ENCODE measurements at regions not wholly inside any gene's neighbourhood (a gene's known extent, or its start where the extent isn't known, plus 50 kb on each side); places are given as distances from the start of the nearest gene placed in this dataset.

DNA sequence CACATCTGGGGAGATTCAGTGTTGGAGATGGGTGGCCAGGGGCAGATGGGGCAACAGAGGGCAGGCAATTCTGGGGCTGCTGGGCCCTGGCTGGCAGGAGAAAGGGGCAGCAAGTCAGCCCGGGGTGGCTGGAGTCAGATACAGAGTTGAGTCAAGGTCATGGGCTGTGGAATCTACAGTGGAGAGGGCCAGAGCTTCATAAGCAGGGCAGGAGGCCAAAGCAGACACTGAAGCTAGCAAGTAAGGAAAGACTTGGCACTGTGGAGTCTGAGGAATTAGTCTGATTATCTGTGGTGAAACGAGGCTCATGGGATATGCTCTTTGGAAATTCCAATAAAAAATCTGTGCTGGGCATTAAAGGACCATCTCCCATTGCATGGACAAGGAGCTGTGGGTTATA is 95.5 kb downstream of the TMX1 start:
- H3K27me3 Mint-ChIP-seq (ENCODE audit: low read depth), result no peaks in the 10 kb centered on the region
- DNase-seq (ENCODE audit: low read depth, low spot score), result no peak
- TF ChIP-seq, protein P1, sequence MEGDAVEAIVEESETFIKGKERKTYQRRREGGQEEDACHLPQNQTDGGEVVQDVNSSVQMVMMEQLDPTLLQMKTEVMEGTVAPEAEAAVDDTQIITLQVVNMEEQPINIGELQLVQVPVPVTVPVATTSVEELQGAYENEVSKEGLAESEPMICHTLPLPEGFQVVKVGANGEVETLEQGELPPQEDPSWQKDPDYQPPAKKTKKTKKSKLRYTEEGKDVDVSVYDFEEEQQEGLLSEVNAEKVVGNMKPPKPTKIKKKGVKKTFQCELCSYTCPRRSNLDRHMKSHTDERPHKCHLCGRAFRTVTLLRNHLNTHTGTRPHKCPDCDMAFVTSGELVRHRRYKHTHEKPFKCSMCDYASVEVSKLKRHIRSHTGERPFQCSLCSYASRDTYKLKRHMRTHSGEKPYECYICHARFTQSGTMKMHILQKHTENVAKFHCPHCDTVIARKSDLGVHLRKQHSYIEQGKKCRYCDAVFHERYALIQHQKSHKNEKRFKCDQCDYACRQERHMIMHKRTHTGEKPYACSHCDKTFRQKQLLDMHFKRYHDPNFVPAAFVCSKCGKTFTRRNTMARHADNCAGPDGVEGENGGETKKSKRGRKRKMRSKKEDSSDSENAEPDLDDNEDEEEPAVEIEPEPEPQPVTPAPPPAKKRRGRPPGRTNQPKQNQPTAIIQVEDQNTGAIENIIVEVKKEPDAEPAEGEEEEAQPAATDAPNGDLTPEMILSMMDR (conservative IDR thresholded peaks at IDR 0.05), result no peak

DNA sequence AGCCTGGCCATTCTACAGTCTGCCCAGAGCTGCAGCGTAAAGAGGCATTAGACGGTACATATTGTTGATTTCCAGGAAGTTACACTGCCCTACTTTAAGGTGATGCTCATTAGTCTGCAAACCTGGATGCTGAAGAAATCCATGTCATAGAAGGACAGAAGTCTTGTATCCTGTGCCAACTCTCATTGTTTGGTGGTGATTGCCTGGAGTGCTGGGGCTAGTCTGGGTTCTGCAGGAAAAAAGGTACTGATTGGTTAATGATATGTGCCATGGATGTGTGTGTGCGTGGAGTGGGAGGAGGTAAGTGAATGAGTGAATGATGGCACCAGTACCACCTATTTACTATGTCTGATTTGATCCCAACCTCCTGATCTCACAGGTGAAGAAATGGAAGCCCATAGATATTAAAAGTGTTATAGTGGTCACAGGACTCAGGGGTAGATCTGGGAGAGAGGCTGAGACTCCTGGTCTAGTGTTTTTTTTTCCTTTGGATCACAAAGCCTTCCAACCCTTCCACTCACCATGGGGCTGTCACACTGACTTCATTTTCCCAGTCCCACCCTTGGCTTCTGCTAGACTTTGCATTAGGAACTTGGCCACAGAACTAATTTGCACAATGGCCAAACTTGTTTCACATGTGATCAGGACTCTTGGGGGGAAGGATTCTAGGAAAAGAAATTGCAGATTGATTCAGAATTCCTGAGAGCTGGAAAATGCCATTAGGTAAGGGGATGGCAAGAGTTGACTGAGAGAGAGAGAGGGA is 96.1 kb downstream of the TMX1 start:
- DNase-seq (ENCODE audit: low read depth, low spot score), result no peak
- no peaks in the 10 kb centered on the region for H3K36me3 Mint-ChIP-seq (ENCODE audit: low read depth)
- no peak overlapping the region for H3K4me3 Mint-ChIP-seq
- H3K9me3 Mint-ChIP-seq, result peaks cover 6% of the 10 kb centered on the region
- no peak overlapping the region for H3K27ac Mint-ChIP-seq (ENCODE audit: unreplicated experiment)
- no peaks in the 10 kb centered on the region for H3K27me3 Mint-ChIP-seq (ENCODE audit: low read depth)
- peaks cover 5% of the 10 kb centered on the region for H3K4me1 Mint-ChIP-seq
- TF ChIP-seq, protein P1 (conservative IDR thresholded peaks at IDR 0.05), result no peak

More for the DNA sequence above, 95.5 kb downstream of the TMX1 start:
- peaks cover 5% of the 10 kb centered on the region for H3K4me1 Mint-ChIP-seq
- H3K4me3 Mint-ChIP-seq, result no peak overlapping the region
- H3K27ac Mint-ChIP-seq (ENCODE audit: unreplicated experiment), result no peak overlapping the region
- peaks cover 4% of the 10 kb centered on the region for H3K9me3 Mint-ChIP-seq
- H3K36me3 Mint-ChIP-seq (ENCODE audit: low read depth), result no peaks in the 10 kb centered on the region

DNA sequence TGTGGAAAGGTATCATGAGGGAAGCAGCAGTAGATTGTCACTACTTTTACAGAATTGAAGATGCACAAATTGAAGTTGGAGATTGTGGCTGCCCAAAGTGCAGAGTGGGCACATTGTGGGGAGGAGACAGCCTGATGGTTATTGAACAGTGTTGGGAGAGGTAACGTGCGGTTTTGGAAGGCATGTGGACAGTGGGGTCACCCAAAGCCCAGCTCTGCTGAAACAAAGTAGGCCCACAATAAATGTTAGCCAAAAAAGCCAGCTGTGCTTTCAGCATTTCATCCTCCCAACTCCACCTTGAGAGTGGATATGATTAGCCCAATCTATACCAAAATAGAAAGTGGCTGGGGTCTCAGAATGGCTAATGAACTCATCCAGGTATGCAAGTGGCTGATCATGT is 96.7 kb downstream of the TMX1 start:
- H3K9me3 Mint-ChIP-seq, result peaks cover 6% of the 10 kb centered on the region
- TF ChIP-seq, protein P1 (conservative IDR thresholded peaks at IDR 0.05), result no peak
- H3K4me3 Mint-ChIP-seq, result no peak overlapping the region
- H3K27me3 Mint-ChIP-seq (ENCODE audit: low read depth), result no peaks in the 10 kb centered on the region
- DNase-seq (ENCODE audit: low read depth, low spot score), result no peak
- no peaks in the 10 kb centered on the region for H3K36me3 Mint-ChIP-seq (ENCODE audit: low read depth)
- H3K4me1 Mint-ChIP-seq, result peaks cover 3% of the 10 kb centered on the region
- no peak overlapping the region for H3K27ac Mint-ChIP-seq (ENCODE audit: unreplicated experiment)

DNA sequence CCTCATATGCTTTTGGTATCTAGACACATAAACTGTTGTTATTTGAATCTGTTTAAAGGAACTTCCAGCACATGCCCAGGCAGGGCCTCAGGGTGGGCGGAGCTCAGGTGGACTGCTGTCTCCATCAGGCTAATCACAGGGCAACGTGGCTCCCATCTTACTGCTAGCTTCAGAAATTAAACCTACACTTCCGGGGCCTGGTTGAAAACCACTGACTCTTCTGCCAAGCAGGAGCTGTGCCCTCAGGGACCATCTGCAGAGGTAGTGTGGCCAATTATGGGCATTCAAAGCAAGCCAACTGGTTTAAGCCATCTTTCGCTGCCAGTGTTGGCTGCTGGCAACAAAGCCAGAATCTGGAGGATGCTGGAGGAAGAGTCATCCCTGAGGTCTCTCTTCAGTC is 97.5 kb downstream of the TMX1 start:
- Mint-ChIP-seq H3K27me3 (ENCODE audit: low read depth) (no peaks in the 10 kb centered on the region), H3K4me1 (no peaks in the 10 kb centered on the region), H3K4me3 (no peak overlapping the region), H3K36me3 (ENCODE audit: low read depth) (no peaks in the 10 kb centered on the region), H3K27ac (ENCODE audit: unreplicated experiment) (no peak overlapping the region), H3K9me3 (peaks cover 6% of the 10 kb centered on the region)
- no peak for DNase-seq (ENCODE audit: low read depth, low spot score)
- TF ChIP-seq, protein P1 (conservative IDR thresholded peaks at IDR 0.05), result no peak

DNA sequence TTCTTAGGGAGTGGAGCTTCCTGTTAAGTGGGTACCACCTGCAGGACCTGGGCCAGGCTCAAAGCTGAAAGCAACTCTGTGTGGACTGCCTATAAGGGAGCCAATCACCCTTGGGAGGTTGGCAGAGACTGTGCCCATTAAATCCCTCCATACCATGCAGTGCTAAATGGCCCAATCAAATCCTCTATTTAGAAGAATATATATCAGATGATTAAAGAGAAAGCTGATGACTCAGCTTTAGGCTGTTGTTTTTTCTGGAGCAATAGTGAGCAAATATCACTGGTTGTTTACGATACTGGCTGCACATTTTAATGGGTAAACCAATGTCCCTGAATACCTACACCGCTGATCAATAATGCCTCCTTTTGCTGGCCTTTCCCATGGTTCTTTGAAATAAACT is 101.3 kb downstream of the TMX1 start:
- no peak for DNase-seq (ENCODE audit: low read depth, low spot score)
- Mint-ChIP-seq H3K27ac (ENCODE audit: unreplicated experiment) (no peak overlapping the region), H3K4me1 (no peaks in the 10 kb centered on the region), H3K4me3 (no peak overlapping the region), H3K36me3 (ENCODE audit: low read depth) (peaks cover 3% of the 10 kb centered on the region), H3K9me3 (peaks cover 6% of the 10 kb centered on the region), H3K27me3 (ENCODE audit: low read depth) (no peaks in the 10 kb centered on the region)
- TF ChIP-seq, protein P1 (conservative IDR thresholded peaks at IDR 0.05), result no peak

All from neural crest cell (in vitro differentiated cells).